ENCODE measurements at regions not wholly inside any gene's neighbourhood (a gene's known extent, or its start where the extent isn't known, plus 50 kb on each side); places are given as distances from the start of the nearest gene placed in this dataset.

- DNase-seq = no peak
These were observed 92.7 kb downstream of the GADD45G start for GRCh38 chr9:89697553-89697952.

DNA sequence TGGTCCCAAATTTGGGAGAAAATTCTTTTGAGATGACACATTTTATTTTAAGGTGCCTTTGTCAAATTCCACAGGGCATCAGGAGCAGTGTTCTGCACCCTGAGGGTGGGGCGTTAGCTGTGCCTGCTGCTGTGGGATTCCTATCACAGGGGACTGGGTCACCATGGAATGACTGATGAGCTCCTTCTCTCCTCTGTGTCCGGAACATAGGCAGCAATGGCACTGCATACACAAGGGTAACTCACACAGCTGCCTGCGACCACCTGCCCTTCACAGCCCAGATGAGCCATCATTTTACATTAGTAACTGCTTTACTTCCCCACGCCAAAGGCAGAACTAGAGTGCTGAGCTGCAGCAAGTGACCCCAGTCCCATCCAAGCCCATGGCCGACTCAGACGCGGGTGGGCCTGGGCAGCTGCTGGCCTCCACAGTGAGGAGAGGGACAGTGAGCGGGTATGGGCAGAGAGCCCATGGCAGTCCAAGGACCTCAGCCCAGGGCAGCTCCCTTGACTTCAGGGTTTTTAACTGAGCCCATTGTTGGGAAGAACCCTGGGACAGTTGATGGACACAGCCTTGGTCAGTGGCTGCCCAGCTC, 93.7 kb downstream of the GADD45G start:
- DNase-seq = no peak

DNA sequence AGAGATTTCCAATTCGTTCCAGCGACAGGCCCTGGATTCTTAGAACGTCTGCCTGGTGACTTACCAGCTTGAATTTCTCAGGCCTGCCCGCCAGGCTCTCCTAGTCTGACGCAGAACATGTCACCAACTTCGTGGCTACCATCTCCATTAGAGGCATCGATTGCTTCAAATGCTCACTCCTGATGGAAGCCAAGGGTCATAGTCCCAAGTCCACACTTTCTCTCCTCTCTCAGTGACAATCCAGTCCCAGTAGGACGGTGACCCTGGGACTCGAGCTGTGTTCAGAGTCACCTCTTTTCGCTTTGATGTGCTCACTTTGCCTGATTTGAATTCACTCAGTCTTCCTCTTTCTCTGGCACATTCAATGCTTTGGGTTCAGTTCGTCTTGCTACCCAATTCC, 94.8 kb downstream of the GADD45G start:
- DNase-seq = no peak

- peak; percentile 95 to 97 (median 97) for DNase-seq
These were observed 96.5 kb downstream of the GADD45G start for GRCh38 chr9:89701221-89701798.

GRCh38 chr9:89702401-89702800, 97.6 kb downstream of the GADD45G start:
- DNase-seq = peak; percentile 50 to 72 (median 67)

GRCh38 chr9:89705651-89706050, 100.8 kb downstream of the GADD45G start:
- no peak for DNase-seq

- DNase-seq = peak in 2 of 3 donors; percentile 39 to 69
These were observed 101.3 kb downstream of the GADD45G start for GRCh38 chr9:89706086-89706485.

DNA sequence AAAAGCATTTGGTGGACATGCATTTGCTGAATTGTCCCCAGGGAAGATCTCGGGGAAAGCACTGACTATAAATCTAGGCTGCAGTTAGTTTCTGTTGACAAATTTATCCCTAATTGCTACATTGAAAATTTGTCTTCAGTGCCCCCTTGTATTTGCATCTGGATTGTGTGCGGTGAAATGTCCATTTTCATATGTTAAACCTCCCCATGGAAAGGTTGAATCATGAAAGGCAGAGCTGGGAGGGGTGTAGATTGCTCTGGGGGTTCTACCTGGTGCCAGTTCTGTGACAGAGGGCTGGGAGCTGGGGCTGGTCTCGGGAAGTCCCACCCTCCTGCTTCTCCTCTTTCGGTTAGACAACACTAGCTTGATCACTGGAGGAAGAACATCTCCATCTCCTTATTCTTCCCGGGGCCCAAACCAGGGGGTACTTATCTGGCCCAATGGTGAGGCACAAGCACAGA, 101.9 kb downstream of the GADD45G start:
- no peak for DNase-seq

- DNase-seq = peak; percentile 79 to 96 (median 91)
These were observed 105.9 kb downstream of the GADD45G start for GRCh38 chr9:89710697-89711096.

DNA sequence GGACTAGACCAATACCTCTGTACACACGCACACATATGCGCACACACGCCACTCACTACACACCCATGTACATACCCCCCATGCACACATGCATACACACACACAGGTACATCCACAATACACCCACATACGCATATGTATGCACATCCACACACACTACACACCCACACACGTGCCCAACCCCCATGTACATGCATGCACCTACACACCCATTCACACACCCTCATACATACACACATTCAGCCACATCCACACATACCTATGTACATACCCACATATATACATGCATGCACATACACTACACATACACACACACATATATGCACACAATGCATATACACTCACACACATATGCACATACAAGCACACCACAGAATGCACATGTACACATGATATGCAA, 107.1 kb downstream of the GADD45G start:
- DNase-seq = no peak

GRCh38 chr9:89712283-89712682, 107.5 kb downstream of the GADD45G start:
- DNase-seq = no peak

GRCh38 chr9:89714321-89714720, 109.5 kb downstream of the GADD45G start:
- peak in 1 of 3 donors; percentile 56 for DNase-seq

DNA sequence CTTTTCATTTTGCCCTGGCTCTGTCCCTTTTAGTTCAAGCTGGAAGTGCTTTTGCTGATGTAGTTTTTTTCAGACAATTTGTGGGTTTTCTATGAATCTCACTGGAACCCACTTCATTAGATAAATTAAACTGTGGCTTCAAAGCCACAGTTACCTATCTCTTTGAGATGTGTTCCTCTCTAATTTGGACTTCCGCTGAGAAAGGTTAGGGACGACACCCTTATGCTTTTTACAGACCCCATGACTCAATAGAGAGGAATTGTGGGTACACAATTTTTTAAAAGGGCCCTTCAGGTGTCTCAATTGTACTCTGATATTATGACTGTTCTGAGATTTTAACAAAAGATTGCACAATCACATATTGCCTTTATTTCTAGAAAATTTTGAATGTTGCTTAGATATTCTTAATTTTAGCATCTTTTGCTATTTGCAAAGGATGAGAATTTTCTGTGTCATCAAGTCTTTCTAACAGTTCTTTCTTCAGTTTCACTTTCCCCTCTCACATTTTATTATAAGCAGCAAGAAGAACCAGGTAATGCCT, 110.6 kb downstream of the GADD45G start:
- DNase-seq = no peak

GRCh38 chr9:89715881-89716280, 111.1 kb downstream of the GADD45G start:
- DNase-seq = peak in 1 of 3 donors; percentile 45

GRCh38 chr9:89716559-89716958, 111.7 kb downstream of the GADD45G start:
- peak in 2 of 3 donors; percentile 32 to 42 for DNase-seq

DNA sequence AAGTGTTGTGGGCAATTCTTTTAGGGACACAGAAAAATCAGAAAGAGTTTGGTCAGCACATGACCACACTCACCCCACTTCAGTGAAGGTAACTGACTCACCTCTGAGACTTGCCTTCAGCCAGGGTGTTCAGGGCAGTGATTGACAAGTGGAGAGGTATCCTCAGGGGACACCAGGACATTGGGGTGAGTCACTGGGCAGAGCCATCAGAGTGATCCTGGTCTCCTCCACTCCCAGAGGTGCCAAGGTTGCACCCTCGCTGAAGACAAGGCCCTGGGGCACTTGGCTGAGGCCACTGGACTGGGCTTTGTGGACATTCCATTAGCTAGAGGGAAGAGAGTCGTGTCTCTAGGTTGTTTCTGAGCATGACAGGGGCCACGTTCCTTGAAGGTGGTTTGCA, 113.4 kb downstream of the GADD45G start:
- DNase-seq = no peak

DNA sequence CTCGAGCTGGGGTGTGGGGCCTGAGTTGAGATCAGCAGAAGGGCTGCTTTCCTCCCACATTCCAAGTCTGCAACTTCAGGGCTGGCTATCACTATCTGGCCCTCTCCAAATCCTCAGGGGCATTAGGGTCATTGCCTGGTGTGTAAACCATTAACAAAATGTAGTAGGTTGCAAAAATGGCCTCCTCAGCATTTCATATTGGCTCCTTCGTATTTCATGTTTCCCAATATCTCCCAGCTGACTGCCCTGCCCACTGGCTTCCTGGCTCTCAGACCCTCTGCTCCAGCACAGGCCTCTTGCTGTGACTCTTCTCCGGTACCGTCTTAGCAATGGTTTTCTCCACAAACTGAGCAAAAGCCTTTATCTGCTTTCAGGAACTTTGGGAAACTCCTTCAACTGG, 113.8 kb downstream of the GADD45G start:
- DNase-seq = peak in 2 of 3 donors; percentile 31 to 43

DNA sequence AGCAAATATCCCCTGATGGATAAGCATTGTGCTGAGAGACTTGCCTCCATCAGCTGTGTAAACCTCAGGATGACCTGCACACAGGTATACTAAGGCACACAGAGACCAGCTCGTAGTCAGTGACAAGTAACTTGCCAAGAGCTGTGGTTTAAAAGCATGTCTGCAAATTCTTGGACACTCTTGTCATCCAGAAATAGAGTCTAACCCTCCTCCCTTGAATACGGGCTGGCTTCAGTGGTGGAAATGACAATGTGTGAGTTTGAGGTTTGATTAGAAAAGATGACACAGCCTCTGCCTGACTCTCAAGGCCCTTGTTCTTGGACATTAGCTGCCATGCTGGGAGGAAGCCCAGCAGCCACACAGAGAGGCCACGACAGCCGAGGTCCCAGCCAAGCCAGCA, 114.4 kb downstream of the GADD45G start:
- DNase-seq = no peak

DNA sequence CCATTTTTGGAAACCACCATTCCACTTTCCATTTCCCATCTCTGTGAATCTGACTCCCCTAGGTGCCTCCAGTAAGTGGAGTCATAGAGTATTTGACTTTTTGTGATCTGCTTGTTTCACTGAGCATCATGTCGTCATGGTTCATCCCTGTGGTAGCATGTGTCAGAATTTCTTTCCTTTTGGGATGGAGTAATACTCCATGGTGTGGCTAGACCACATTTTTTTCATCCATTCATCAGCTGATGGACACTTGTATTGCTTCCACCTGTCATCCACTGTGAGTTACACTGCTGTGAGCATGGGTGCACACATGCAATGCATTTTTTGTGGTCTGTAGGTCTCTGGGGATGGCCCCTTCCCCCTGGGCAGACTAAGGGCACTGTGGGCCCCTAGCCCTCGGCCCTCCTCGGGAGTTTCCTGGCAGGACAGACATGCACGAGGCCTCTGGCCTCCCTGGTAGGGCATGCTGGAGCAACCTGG, 115.9 kb downstream of the GADD45G start:
- peak in 2 of 3 donors; percentile 46 to 61 for DNase-seq

GRCh38 chr9:89721176-89721700, 116.4 kb downstream of the GADD45G start:
- peak; percentile 70 to 84 (median 83) for DNase-seq

GRCh38 chr9:89721971-89722530, 117.2 kb downstream of the GADD45G start:
- DNase-seq = no peak

- no peak for DNase-seq
These were observed 117.9 kb downstream of the GADD45G start for GRCh38 chr9:89722712-89723111.

DNA sequence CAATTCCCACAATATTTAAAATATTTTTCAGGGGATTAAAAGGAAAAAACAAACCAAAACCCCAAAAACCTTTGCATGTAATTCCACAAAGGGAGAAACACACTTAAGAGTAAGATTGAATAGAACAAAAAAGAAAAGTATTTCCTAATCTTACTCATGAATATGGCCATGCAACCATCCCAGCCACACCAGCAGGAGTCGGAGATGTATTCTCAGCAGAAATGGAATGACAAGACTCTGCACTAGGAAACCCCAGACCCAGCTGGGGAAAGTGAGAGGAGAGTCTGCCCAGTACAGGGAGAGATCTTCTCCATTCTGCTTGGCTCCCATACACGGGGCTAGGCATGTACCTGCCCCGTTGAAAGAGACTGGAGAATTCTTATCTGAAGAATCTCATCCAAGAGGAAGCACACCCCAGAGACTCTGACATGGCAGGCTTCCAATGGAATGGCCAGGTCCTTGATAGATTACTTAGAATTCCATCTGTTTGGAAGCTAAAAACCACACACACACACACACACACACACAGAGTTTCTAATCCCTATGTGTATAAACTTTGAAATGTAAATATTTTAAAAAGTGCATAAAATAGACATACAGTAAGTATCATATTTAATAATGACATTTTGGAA, 118.8 kb downstream of the GADD45G start:
- DNase-seq = no peak
